CD4-positive, alpha-beta T cell treated with Interleukin-12 subunit alpha and Interleukin-12 subunit beta, for 1 hour (primary cell): ENCODE measurements at regions not wholly inside any gene's neighbourhood (a gene's known extent, or its start where the extent isn't known, plus 50 kb on each side); places are given as distances from the start of the nearest gene placed in this dataset.

ENCODE experiments used
- DNase-seq: peaks from one replicate; pipeline ENCODE4 v3.0.0-alpha.2; 2020

GRCh38 chr16:86095131-86095752, 196.3 kb downstream of the IRF8 start:
- DNase-seq: no peak

DNA sequence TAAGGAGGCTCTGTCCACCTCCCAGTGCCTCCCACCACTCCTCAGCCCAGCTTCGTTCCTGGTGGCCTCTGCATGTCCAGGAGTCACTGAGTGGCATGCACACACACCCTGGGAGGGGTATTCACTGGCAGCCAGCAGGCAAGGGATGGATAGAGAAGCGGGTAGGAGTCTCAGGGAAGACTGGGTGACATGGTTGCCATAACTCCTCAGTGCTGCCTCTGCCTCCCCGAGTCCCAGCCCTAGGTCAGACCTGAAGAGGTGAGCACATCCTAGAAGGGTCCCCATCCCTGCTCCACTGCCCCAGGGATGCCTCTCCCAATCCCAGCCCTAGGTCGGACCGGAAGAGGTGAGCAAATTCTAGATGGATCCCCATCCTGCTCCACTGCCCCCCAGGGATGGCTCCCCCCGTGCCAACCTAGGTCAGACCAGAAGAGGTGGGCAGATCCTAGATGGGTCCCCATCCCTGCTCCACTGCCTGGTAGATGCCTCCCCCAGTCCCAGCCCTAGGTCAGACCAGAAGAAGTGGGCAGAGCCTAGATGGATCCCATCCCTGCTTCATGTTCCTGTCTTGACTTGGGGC, 197.0 kb downstream of the IRF8 start:
- no peak for DNase-seq

- no peak for DNase-seq
Observed at GRCh38 chr16:86096850-86097249, 197.9 kb downstream of the IRF8 start.

GRCh38 chr16:86099326-86099725, 200.4 kb downstream of the IRF8 start:
- DNase-seq: no peak

- DNase-seq: no peak
Observed at GRCh38 chr16:86100205-86101136, 201.5 kb downstream of the IRF8 start.

- no peak for DNase-seq
Observed at GRCh38 chr16:86101137-86101896, 202.4 kb downstream of the IRF8 start.

GRCh38 chr16:86101897-86102157, 202.9 kb downstream of the IRF8 start:
- no peak for DNase-seq

- DNase-seq: no peak
Observed at GRCh38 chr16:86103320-86103719, 204.4 kb downstream of the IRF8 start.

- no peak for DNase-seq
Observed at GRCh38 chr16:86104537-86105048, 205.6 kb downstream of the IRF8 start.

DNA sequence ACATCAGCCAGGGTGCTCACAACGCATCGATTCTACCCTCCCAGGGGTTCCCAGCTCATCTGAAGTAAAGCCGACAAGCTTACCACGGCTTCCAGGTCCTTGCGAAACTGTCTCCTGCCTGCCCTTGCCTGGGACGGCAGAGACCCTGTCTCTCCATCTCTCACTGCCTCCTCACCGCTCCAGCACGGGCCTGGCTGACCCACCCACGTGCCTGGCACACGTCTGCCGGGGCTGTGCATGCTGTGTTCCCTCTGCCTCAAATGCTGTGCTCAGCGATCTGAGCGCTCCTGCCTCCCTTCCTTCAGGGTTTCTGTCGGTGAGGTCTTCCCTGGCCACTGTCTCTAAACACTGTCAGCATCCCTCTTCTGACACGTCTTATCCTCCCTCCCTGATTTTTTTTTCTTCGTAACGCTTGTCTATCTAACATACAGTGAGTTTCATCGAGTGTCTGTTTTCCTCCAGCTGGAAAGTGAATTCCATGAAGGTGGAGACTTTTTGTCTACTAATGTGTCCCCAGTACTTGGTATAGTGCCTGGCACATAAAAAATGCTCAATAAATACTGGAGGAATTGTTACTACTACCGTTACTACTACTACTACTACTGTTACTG, 208.4 kb downstream of the IRF8 start:
- no peak for DNase-seq

- DNase-seq: no peak
Observed at GRCh38 chr16:86108062-86108461, 209.1 kb downstream of the IRF8 start.

GRCh38 chr16:86110134-86110533, 211.2 kb downstream of the IRF8 start:
- DNase-seq: no peak

GRCh38 chr16:86110726-86111125, 211.8 kb downstream of the IRF8 start:
- DNase-seq: no peak

GRCh38 chr16:86112178-86112577, 213.2 kb downstream of the IRF8 start:
- no peak for DNase-seq

GRCh38 chr16:86117235-86117634, 218.3 kb downstream of the IRF8 start:
- DNase-seq: no peak

DNA sequence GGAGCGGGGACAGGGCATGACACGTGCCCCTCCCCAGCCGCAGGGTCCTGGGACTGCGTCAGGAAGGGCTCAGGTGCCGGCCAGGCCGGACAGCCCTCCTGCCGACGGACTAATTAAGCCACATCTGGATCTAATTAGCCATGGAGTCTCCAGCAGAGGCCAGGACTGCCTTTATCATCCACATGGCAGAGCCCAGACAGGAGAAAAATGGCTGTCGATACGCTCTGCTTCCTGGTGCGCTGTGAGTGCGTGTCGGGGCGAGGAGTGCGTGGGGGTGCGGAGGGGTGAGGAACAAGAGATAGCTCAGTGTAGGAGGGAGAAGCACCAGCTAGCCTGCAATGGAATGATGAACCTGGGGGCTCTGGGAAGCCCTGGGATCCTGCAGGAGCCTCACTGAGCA, 218.8 kb downstream of the IRF8 start:
- DNase-seq: no peak

- DNase-seq: no peak
Observed at GRCh38 chr16:86118467-86119307, 219.7 kb downstream of the IRF8 start.

DNA sequence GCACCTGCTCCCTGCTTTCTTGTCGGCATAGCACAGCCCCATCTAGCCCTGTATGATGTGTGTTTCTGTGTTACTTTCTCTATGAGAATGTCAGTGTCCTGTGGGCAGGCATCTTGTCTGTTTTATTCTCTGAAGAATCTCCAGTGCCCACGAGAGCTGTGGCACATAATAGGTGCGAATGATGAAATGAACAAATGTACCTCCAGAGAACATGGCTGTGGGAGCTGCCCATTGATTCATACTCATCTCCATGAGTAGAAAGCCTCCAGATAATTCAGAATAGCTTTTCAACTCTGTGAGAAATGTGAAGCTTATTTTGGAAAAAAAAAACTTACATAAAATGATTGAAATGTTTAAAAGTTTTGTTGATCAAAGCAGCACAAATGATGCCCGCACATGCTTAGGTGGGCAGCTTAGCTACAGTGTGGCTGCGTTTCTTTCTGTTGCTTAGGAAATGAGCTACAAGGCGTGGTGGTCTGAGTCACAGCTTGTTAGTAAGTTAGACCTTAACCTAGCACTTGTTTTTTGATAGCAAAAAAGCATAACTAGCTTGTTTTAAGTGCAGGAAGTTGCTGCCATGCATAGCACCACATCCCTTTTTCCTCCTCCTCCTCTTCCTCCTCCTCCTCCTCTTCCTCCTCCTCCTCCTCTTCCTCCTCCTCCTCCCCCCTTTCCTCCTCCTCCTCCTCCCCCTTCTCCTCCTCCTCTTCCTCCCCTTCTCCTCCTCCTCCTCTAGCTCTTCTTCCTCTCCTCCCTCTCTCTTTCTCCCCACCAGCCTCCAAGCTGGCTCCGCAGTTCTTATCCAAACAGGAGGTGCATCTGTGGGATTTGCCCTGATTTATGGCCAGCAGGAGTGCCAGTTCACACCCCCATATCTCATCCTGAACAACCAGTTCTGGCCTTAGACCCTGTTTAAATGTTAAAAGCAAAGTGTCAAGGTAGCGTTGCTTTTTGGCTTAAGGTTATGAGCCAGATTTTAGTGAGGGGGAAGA, 221.5 kb downstream of the IRF8 start:
- DNase-seq: no peak

- DNase-seq: no peak
Observed at GRCh38 chr16:86121374-86122010, 222.5 kb downstream of the IRF8 start.
